Right renal pelvis (tissue), 4 donors: ENCODE measurements at regions not wholly inside any gene's neighbourhood (a gene's known extent, or its start where the extent isn't known, plus 50 kb on each side); places are given as distances from the start of the nearest gene placed in this dataset.

ENCODE experiments used
- DNase-seq, 4 donors: peaks; one replicate each; pipeline ENCODE4 v3.0.0-alpha.2; 2013; ENCODE audit warnings: low read depth in 4 of 4, low spot score in 3 of 4, missing footprints in 1 of 4

DNA sequence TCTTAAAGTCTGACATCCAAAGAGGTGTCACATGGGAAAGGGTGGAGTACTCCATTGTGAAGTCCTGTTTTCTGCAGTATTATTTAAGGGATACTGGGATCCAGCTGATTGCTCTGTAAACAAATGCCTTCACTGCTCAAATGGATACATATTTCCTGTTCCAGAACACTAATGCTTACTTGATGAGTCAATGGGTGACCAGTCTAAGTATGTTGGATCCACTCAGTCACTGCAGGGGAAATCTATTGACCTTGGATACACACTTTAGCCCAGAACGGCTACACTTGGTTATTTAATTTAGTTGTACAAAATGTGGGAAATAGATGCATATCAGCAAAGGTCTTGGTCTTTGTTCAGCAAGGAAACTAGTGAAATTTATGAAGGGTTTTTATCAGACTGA is 261.4 kb downstream of the MAP2K4 start:
- no peak for DNase-seq

DNA sequence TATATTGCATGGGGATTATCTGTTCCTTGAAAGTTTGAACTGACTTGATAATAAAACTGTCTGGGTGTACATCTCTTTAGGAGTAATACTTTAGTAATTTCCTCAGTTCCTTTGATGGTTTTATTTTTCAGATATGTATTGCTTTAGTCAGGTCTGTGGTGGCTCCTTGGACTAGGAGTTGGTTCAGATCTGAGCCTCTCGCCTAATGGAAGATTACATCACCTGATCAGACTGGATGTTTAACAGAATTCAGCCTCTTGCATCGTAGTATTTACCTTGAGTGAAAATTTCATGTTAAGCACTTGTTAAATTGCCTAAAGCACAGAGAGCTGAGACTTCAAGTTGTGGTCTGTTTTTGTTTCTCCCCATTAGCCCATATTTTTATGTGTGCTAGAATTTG is 267.3 kb downstream of the MAP2K4 start:
- DNase-seq = no peak

- DNase-seq = no peak
Observed at GRCh38 chr17:12290207-12290606, 269.5 kb downstream of the MAP2K4 start.

DNA sequence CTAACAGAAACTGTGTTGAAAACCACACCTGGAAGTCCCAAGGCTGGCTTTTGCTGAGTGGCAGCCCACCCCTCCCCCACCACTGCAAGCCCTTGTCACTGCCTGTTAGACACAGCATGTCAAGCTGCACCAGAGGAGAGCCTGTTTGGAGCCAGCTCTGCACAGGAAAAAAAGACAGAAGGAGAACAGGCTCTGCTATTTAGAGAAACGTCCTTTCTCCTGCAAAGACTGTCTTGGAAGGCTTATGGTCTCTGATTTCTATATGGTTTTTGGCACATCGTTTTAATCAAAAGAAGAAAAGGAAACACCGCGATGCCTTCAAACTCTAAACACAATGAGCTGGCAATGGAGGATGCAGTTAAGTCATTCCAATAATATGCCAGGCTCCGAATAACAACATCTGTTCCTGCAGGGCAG is 275.5 kb downstream of the MAP2K4 start:
- DNase-seq = no peak

DNA sequence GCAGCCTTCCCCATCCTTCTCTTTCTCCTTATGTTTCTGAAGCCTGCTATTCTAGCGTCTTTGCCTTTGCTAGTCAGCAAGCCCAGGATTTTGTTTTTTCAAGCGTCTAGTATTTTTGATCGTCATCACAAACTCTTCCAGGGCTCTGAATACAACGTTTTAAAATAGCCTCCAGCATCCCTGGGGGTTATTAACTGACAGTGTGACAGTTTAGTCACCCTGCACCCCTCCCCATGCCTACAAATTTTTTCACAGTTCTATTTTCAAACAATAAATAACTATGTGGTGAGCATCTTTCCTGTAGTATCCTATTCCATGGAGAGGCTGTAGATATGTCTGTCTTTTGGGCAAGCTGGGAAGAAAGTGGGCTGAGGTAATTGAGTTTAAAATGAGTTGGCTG is 280.9 kb downstream of the MAP2K4 start:
- DNase-seq = no peak

- no peak for DNase-seq
Observed at GRCh38 chr17:12302711-12303110, 282.0 kb downstream of the MAP2K4 start.

DNA sequence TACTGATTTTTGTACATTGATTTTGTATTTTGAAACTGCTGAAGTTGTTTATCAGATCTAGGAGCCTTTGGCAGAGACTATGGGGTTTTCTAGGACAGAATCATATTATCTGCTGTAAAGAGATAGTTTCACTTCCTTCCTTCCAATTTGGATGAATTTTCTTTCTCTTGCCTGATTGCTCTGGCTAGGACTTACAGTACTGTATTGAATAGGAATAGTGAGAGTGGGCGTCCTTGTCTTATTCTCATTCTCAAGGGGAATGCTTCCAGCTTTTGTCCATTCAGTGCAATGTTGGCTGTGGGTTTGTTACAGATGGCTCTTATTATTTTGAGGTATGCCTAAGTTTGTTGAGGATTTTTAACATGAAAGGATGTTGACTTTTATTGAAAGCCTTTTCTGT is 290.1 kb downstream of the MAP2K4 start:
- DNase-seq = no peak

- DNase-seq = no peak
Observed at GRCh38 chr17:12312692-12313091, 292.0 kb downstream of the MAP2K4 start.

GRCh38 chr17:12313786-12314185 is 293.1 kb downstream of the MAP2K4 start:
- no peak for DNase-seq

DNA sequence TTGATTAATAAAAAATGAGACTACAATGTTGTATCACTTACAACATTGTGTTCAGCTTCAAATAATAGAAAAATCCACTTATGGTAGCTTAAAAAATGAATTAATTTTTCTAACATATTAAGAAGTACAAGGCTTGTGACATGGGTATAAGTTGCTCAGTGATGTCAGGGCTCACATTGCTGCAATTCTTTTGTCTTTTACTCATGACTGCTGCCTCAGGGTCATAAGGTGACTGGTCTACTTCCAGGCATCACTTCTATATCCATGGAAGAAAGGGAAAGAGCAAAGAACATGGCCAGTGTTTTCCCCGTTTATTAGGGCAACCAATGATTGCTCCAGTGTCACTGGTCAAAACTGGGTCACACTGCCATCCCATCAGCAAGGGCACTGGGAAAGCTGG is 295.3 kb downstream of the MAP2K4 start:
- DNase-seq = no peak

DNA sequence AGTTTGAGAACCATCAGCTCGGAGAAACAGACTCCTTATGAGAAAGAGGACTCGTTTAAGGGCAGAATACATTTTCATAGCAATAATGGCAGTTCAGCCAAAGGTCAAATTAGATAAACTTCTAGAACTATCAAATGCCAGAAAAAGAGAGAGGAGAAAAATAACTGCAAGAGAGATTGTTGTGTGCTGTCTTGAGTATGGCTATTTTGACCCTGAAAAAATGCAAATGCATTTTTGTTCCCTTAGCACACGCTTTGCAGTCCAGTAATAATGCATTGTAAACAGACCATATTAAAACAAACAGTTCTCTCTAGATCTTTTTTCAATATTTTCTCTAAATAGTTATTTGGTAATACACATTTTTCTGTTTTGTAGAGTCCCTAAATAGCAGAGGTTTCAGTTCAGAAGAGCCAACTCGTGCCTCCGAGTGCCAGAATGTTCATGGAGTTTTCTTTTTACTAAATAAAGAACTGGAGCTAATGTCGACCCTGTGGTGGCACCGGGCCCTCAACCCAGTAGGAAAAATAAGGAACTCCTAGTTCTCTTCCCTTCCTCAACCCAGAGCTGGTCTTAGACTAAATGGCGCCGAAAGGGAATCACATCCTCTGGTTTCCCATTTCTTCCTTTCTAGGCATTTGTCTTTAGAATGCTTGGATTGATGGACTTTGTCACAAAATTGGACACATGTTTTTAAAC is 298.0 kb downstream of the MAP2K4 start:
- DNase-seq = no peak

DNA sequence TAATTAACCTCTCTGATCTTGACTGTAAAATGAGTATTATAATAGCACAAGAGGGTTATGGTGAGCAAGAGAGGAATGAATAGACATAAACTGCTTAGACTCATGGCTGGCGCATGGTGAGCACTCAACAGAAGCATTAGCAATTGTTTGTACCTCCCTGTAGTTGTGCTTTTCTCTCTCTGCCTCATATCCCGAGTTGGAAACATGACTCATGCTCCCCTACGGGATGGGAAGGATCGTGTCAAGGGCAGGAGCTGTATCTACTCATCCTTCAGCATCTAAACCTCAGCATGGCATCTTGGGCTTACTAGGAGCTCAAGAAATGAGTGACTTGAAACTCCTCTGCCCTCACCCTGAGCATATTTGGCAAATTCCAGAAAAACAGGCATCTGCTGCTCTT is 299.6 kb downstream of the MAP2K4 start:
- no peak for DNase-seq

- DNase-seq = no peak
Observed at GRCh38 chr17:12328204-12328603, 307.5 kb downstream of the MAP2K4 start.

GRCh38 chr17:12330456-12330855 is 309.8 kb downstream of the MAP2K4 start:
- no peak for DNase-seq

DNA sequence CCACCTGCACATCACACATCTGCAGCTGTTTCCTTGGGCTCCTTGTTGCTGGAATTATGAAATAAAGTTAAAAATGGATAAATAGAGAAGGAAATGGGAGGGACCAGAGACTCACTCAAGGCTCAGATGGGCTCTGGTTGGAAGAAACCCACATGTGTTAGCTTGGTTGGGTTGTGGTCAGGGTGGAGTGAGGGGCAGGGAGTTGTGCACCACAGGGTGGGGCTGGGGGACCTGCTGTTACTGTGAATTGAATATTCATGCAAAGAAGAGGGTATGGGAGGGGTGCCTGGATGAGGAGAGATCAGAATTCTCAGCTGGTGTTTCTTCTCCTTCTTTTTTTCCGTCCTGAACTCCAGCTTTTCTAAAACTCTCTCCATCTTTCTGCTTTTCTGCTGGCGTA is 320.7 kb downstream of the MAP2K4 start:
- no peak for DNase-seq

DNA sequence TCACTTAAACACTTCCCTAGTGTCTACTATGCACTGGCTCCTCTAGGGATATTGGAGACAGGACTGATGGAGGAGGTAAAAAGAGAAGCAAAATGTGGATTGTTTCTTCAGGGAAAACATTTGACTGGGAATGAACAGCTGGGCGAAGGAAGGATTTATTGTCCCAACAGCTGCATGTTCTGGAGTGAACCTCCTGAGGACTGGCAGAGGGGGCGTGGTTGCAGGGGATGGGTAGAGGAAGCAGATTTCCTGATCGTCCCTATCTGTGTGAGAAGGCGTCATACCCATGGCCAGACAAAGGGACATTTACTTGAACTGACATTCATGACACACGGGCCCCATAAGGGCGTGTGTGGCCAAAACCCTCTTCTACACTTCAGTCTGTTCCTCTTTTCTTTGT is 321.5 kb downstream of the MAP2K4 start:
- DNase-seq = no peak

- DNase-seq = no peak
Observed at GRCh38 chr17:12342609-12343435, 322.1 kb downstream of the MAP2K4 start.

GRCh38 chr17:12348476-12348875 is 317.2 kb upstream of the MYOCD start:
- DNase-seq = no peak

- DNase-seq = no peak
Observed at GRCh38 chr17:12349297-12349696, 316.4 kb upstream of the MYOCD start.

GRCh38 chr17:12352127-12352526 is 313.6 kb upstream of the MYOCD start:
- DNase-seq = no peak

DNA sequence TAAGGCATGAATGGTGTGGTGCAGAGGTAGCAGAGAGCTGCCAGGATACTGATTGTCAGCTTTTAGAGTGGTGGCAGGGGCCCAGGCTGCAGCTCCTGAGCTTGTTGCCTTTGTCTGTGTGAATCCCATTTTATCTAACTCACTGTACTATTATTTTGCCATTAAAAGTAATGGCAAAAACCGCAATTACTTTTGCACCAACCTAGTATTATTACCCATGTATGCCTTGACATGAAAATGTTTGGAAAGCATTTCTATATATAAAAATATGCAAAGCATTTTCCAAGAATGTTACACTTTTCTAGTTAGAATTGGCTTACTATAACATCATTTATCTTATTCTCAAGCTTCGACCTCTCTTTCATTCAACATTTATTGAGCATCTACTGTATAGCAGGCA is 308.1 kb upstream of the MYOCD start:
- DNase-seq = no peak

- no peak for DNase-seq
Observed at GRCh38 chr17:12358477-12358876, 307.2 kb upstream of the MYOCD start.
